Esophagus (tissue), 2 donors: ENCODE measurements at regions not wholly inside any gene's neighbourhood (a gene's known extent, or its start where the extent isn't known, plus 50 kb on each side); places are given as distances from the start of the nearest gene placed in this dataset.

Source experiments
- H3K27ac ChIP-seq, 2 donors: one replicate each; pipeline ENCODE4 v1.5.1; 2013; ENCODE audit warnings: low read depth in 2 of 2, mild to moderate bottlenecking in 2 of 2, inconsistent platforms in 1 of 2, low read length in 1 of 2, moderate library complexity in 1 of 2
- H3K27me3 ChIP-seq, 2 donors: one replicate each; pipeline ENCODE4 v1.6.1; 2013; ENCODE audit warnings: low read length in 2 of 2, control low read depth in 1 of 2, mild to moderate bottlenecking in 1 of 2; ENCODE audit not compliant: insufficient read depth in 2 of 2, control insufficient read depth in 1 of 2
- H3K36me3 ChIP-seq, 2 donors: one replicate each; pipeline ENCODE4 v1.6.1; 2013; ENCODE audit warnings: low read length in 1 of 2; ENCODE audit not compliant: control insufficient read depth in 2 of 2, insufficient read depth in 2 of 2
- H3K4me1 ChIP-seq, 2 donors: one replicate each; pipeline ENCODE4 v1.6.1; 2013; ENCODE audit warnings: low read length in 1 of 2; ENCODE audit not compliant: control insufficient read depth in 2 of 2, insufficient read depth in 2 of 2
- H3K4me3 ChIP-seq, 2 donors: one replicate each; pipeline ENCODE4 v1.5.1; 2013; ENCODE audit warnings: low read length in 2 of 2, mild to moderate bottlenecking in 2 of 2, low read depth in 1 of 2, moderate library complexity in 1 of 2
- H3K9me3 ChIP-seq, 2 donors: one replicate each; pipeline ENCODE4 v1.6.1; 2013; ENCODE audit warnings: mild to moderate bottlenecking in 2 of 2, low read depth in 1 of 2, low read length in 1 of 2, moderate library complexity in 1 of 2; ENCODE audit not compliant: control insufficient read depth in 2 of 2, insufficient read depth in 1 of 2
- WGBS, 2 donors: extraction: QIAGEN DNeasy Blood & Tissue Kit; methylation state at CpG; one replicate each; pipeline ENCODE4 v1.1.7; 2013; 5-methylcytosine and 5-hydroxymethylcytosine counted together
- donor health status: healthy with polysubstance abuse.
- donor health status: Bipolar disorder and iron deficiency.

DNA sequence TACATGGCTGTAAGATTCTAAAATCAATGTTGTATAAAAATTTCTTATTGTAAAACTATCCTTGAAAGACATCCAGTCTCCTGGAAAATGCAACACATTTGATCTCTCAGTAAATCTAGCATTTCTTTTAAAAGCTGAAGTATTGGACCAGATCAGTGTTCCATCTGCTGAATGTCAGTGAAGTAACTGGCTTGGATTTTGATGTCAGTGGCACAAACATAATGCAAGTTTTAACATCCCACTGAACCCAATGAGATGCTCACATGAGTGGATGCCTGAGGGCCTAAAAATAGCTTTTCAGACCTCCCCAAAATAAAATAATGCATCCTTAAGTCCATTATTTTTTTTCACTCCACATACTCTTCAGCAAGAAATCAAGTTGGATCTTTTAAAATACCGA is 1432.2 kb downstream of the MRPL39 start:
- WGBS, 2 donors, result 73 to 76% methylated on average over 1 of the region's 1 CpG
- Histone ChIP-seq H3K4me3 (no peak overlapping the region), H3K27ac (no peak overlapping the region), H3K36me3 (no peaks in the 10 kb centered on the region), H3K9me3 (no peaks in the 10 kb centered on the region), H3K4me1 (no peaks in the 10 kb centered on the region), H3K27me3 (no peaks in the 10 kb centered on the region)

DNA sequence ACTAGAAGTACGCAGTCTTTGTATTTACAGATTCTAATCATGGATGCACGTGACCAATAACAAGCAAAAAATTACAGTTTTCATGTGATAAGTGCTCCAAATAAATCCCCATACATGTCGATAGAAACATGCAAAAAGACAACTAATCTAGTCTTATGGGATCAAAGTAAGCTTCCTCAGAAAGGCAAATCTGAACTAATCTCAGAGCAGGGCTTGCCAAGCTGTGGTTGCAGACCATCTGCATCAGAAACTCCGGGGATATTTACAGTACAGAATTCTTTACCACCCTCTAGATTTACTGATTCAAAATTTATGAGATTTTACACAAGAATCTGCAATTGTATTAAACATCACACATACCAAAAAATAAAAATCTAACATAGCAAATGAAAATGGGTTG is 1435.5 kb downstream of the MRPL39 start:
- Histone ChIP-seq H3K9me3 (no peaks in the 10 kb centered on the region), H3K4me1 (no peaks in the 10 kb centered on the region), H3K36me3 (no peaks in the 10 kb centered on the region), H3K27me3 (no peaks in the 10 kb centered on the region), H3K4me3 (no peak overlapping the region), H3K27ac (no peak overlapping the region)
- WGBS, 2 donors, result 71 to 82% methylated on average over 4 of the region's 4 CpGs

DNA sequence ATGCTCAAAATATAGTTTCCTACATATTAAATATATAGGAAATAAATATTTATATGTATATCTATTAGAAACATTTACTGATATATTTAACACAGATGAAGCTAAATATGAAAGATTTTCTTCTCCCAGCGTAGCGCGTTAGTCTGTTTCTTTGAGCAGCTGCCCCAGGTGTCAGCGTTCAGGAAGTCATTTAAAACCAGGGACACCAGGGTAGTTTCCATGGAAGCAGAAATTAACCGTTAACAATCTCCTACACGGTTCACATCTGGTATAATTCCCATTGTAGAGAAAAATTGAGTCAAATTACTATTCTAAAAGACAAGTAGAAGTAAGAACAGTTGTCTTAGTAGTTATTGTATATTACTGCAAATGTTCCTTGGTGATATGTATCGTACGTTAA is 1443.7 kb downstream of the MRPL39 start:
- WGBS, 2 donors, result 75 to 86% methylated on average over 8 of the region's 8 CpGs
- H3K4me3 ChIP-seq, result no peak overlapping the region
- no peaks in the 10 kb centered on the region for H3K27me3 ChIP-seq
- no peaks in the 10 kb centered on the region for H3K9me3 ChIP-seq
- no peaks in the 10 kb centered on the region for H3K36me3 ChIP-seq
- no peak overlapping the region for H3K27ac ChIP-seq
- no peaks in the 10 kb centered on the region for H3K4me1 ChIP-seq

DNA sequence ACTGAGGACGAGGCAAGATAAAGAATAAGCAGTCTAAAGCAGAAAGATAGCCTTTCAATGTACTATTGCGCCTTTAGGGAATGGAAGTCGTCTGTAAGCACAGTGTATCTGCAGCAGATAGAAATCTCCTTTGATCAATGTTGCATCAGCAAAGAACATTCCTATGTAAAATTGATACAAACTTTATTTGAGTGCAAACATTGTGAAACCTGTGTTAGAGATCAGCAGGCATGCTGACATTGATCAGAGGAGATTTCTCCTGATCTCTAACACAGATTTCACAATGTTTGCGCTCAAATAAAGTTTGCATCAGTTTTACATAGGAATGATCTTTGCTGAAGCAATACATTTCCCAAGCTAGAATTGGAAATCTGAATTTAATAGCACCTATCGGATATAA is 1446.8 kb downstream of the MRPL39 start:
- WGBS, 2 donors, result 75 to 80% methylated on average over 5 of the region's 5 CpGs
- H3K36me3 ChIP-seq, result no peaks in the 10 kb centered on the region
- no peaks in the 10 kb centered on the region for H3K27me3 ChIP-seq
- H3K9me3 ChIP-seq, result no peaks in the 10 kb centered on the region
- H3K4me3 ChIP-seq, result no peak overlapping the region
- H3K27ac ChIP-seq, result no peak overlapping the region
- H3K4me1 ChIP-seq, result no peaks in the 10 kb centered on the region

DNA sequence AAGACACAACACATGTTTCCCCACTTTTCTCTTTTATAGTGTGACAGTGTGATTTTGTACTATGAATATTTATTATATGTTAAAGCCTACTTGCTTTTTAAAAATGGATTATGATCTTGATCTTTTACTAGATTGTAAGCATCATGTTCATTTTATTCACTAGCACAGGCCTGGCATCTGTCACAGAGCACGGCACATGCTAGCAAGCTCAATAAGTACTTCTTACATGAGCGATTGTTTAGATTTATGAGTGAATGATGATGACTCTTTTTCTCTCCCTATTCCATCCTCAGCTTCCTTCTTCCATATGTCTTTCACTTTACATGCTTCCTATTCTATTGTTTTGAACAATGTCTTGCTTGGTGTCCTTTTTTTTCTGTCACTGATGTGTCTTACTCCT is 1454.1 kb downstream of the MRPL39 start:
- H3K9me3 ChIP-seq, result no peaks in the 10 kb centered on the region
- H3K27ac ChIP-seq, result no peak overlapping the region
- 60 to 69% methylated on average over 2 of the region's 2 CpGs for WGBS, 2 donors
- no peaks in the 10 kb centered on the region for H3K36me3 ChIP-seq
- no peak overlapping the region for H3K4me3 ChIP-seq
- H3K27me3 ChIP-seq, result no peaks in the 10 kb centered on the region
- H3K4me1 ChIP-seq, result no peaks in the 10 kb centered on the region

DNA sequence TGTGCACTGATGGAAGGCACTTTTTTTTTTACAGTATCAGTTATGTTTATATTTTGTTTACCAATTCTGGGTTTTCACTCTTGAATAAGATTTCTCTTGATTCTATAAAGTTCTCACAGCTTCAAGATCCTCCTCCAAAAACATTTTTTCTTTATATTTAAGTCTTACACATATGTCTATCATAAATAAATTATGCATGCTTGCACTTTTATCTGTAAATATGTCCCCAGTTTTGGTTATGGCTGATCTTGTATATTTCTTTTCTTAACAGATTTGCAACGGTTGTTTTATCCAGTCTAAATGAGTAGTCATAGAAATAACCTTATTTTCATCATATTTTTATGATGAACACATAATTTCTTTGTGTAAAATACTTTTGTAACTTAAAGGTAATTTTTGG is 1456.5 kb downstream of the MRPL39 start:
- WGBS, 2 donors, result 16 to 57% methylated on average over 1 of the region's 1 CpG

DNA sequence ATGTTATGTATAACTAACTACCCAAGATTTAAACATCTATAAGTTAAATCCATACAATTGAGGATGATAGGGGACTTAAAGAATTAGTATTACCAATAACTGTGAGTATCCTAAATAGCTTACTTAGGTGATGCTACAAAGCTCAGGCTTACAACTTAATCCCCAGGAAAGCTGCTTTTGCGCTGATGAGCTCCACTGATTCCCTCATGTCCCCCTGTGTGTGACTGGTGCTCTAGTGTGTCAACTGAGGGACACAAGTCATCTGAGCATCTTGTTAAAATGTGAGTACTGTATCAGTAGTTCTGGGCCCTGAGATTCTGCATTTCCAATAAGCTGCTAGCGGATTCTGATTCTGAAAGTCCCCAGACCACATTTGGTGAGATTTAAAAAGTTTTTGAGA is 1458.8 kb downstream of the MRPL39 start:
- Histone ChIP-seq H3K4me1 (no peaks in the 10 kb centered on the region), H3K9me3 (no peaks in the 10 kb centered on the region), H3K4me3 (no peak overlapping the region), H3K27me3 (no peaks in the 10 kb centered on the region), H3K27ac (no peak overlapping the region), H3K36me3 (no peaks in the 10 kb centered on the region)
- 91 to 92% methylated on average over 2 of the region's 2 CpGs for WGBS, 2 donors

More for the DNA sequence above, 1456.5 kb downstream of the MRPL39 start:
- no peak overlapping the region for H3K27ac ChIP-seq
- H3K4me1 ChIP-seq, result no peaks in the 10 kb centered on the region
- no peaks in the 10 kb centered on the region for H3K9me3 ChIP-seq
- no peak overlapping the region for H3K4me3 ChIP-seq
- H3K27me3 ChIP-seq, result no peaks in the 10 kb centered on the region
- H3K36me3 ChIP-seq, result no peaks in the 10 kb centered on the region

DNA sequence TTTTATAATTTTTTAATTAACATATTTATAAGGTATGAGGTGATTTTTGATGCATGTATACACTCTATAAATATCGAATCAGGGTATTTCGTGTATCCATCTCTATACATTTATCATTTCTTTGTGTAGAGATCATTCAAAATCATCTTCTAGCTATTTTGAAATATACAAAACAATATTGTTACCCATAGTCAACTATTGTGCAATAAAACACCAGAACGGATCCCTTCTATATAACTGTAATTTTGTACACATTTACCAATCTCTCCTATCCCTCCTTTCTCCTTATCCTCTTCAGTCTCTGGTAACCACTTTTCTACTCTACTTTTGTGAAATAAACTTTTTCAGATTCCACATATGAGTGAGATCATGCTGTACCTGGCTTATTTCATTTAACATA is 1459.6 kb downstream of the MRPL39 start:
- Histone ChIP-seq H3K27ac (no peak overlapping the region), H3K4me3 (no peak overlapping the region), H3K4me1 (no peaks in the 10 kb centered on the region), H3K27me3 (no peaks in the 10 kb centered on the region), H3K9me3 (no peaks in the 10 kb centered on the region), H3K36me3 (no peaks in the 10 kb centered on the region)
- 86 to 87% methylated on average over 3 of the region's 3 CpGs for WGBS, 2 donors

DNA sequence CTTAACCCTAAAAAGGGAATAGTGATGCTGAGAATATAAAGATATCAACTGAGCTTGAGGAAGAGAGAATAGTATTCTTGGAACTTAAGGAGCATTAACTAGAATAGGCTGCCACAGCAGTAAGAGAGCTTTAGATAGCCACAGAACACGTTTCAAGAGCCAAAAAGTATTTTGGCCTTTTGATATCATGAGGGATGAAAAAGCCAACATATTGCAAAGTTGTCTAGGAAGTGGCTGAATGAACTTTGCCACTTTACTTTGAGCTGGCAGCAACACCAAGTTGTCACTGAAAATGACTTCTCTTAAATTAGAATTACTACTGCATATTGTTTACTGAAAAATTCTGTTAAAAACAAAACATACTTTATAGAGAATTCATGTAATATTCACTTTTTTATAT is 1476.2 kb downstream of the MRPL39 start:
- Histone ChIP-seq H3K27me3 (no peaks in the 10 kb centered on the region), H3K4me1 (no peaks in the 10 kb centered on the region), H3K36me3 (no peaks in the 10 kb centered on the region), H3K4me3 (no peak overlapping the region), H3K27ac (no peak overlapping the region), H3K9me3 (no peaks in the 10 kb centered on the region)
- 10 to 13% methylated on average over 1 of the region's 1 CpG for WGBS, 2 donors

DNA sequence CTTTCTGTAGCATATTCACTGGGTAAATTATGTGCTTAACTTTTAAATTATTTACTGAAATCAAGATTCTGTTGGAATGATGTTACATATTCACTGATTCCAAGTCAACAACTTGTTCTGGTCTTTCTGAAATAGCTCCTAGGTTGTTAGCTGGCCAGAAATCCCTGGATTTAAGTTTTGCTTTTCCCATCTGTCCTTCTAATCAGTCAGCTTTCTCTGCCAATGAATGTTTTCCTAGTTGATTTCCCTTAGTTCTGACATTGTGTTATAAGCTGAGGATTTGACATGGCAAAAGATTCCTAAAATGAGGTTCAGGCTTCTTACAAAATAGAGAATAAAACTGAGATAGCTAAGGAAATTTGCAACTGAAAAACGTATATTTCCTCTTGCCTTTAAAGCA is 1479.6 kb downstream of the MRPL39 start:
- Histone ChIP-seq H3K9me3 (no peaks in the 10 kb centered on the region), H3K27me3 (no peaks in the 10 kb centered on the region), H3K27ac (no peak overlapping the region), H3K36me3 (no peaks in the 10 kb centered on the region), H3K4me1 (no peaks in the 10 kb centered on the region), H3K4me3 (no peak overlapping the region)
- 24 to 33% methylated on average over 1 of the region's 1 CpG for WGBS, 2 donors
